DOHH2 (cell line): ENCODE measurements at regions not wholly inside any gene's neighbourhood (a gene's known extent, or its start where the extent isn't known, plus 50 kb on each side); places are given as distances from the start of the nearest gene placed in this dataset.

Source experiments
- CTCF ChIP-seq: fragments of 200-600 bp; sonication (generic); IDR thresholded peaks from one replicate; pipeline ENCODE4 v1.5.1; 2014; ENCODE audit warnings: antibody characterized with exemption, mild to moderate bottlenecking, low read depth, low read length; ENCODE audit not compliant: poor library complexity, severe bottlenecking
- EZH2phosphoT487 ChIP-seq: fragments of 200-600 bp; sonication (generic); IDR thresholded peaks from 2 replicates; pipeline ENCODE4 v1.6.1; 2017; ENCODE audit warnings: borderline replicate concordance, mild to moderate bottlenecking, antibody characterized with exemption, low read length, moderate library complexity, mixed read lengths

GRCh38 chr2:105977807-105978206, 216.3 kb downstream of the UXS1 start:
- TF ChIP-seq CTCF (no peak), EZH2phosphoT487 (no peak)
